ENCODE measurements at regions not wholly inside any gene's neighbourhood (a gene's known extent, or its start where the extent isn't known, plus 50 kb on each side); places are given as distances from the start of the nearest gene placed in this dataset.

GRCh38 chr1:4932311-4933030 is 278.1 kb downstream of the AJAP1 start:
- DNase-seq = no peak

GRCh38 chr1:4931486-4931885 is 277.1 kb downstream of the AJAP1 start:
- no peak for DNase-seq

- DNase-seq = no peak
Measured at GRCh38 chr1:4928186-4928585, 273.8 kb downstream of the AJAP1 start.

GRCh38 chr1:4924356-4924755 is 269.9 kb downstream of the AJAP1 start:
- no peak for DNase-seq

GRCh38 chr1:4916610-4917009 is 262.2 kb downstream of the AJAP1 start:
- no peak for DNase-seq

GRCh38 chr1:4915154-4915553 is 260.7 kb downstream of the AJAP1 start:
- DNase-seq = no peak

GRCh38 chr1:4908486-4908885 is 254.1 kb downstream of the AJAP1 start:
- no peak for DNase-seq

GRCh38 chr1:4894566-4894965 is 240.2 kb downstream of the AJAP1 start:
- DNase-seq = no peak

GRCh38 chr1:4880626-4881025 is 226.2 kb downstream of the AJAP1 start:
- no peak for DNase-seq

GRCh38 chr1:4877426-4877825 is 223.0 kb downstream of the AJAP1 start:
- DNase-seq = no peak

- no peak for DNase-seq
Measured at GRCh38 chr1:4871373-4871772, 217.0 kb downstream of the AJAP1 start.

GRCh38 chr1:4868521-4868920 is 214.1 kb downstream of the AJAP1 start:
- no peak for DNase-seq

GRCh38 chr1:4856396-4856795 is 202.0 kb downstream of the AJAP1 start:
- no peak for DNase-seq

- DNase-seq = no peak
Measured at GRCh38 chr1:4854367-4854766, 200.0 kb downstream of the AJAP1 start.

- no peak for DNase-seq
Measured at GRCh38 chr1:4853904-4854303, 199.5 kb downstream of the AJAP1 start.

- no peak for DNase-seq
Measured at GRCh38 chr1:4851385-4852065, 197.1 kb downstream of the AJAP1 start.

GRCh38 chr1:4848431-4848830 is 194.0 kb downstream of the AJAP1 start:
- no peak for DNase-seq

GRCh38 chr1:4847711-4848110 is 193.3 kb downstream of the AJAP1 start:
- no peak for DNase-seq
